ENCODE measurements at regions not wholly inside any gene's neighbourhood (a gene's known extent, or its start where the extent isn't known, plus 50 kb on each side); places are given as distances from the start of the nearest gene placed in this dataset.

- DNase-seq = no peak
Observed at GRCh38 chr7:155138204-155138603, 68.1 kb downstream of the HTR5A start.

GRCh38 chr7:155141562-155141961, 71.4 kb downstream of the HTR5A start:
- DNase-seq = no peak

- no peak for DNase-seq
Observed at GRCh38 chr7:155143381-155143780, 73.3 kb downstream of the HTR5A start.

- DNase-seq = no peak
Observed at GRCh38 chr7:155144371-155144770, 74.2 kb downstream of the HTR5A start.

GRCh38 chr7:155145477-155146255, 75.5 kb downstream of the HTR5A start:
- DNase-seq = no peak

- DNase-seq = no peak
Observed at GRCh38 chr7:155147172-155147571, 77.0 kb downstream of the HTR5A start.

GRCh38 chr7:155147624-155148023, 77.5 kb downstream of the HTR5A start:
- DNase-seq = no peak

- DNase-seq = no peak
Observed at GRCh38 chr7:155153676-155154075, 83.6 kb downstream of the HTR5A start.

- no peak for DNase-seq
Observed at GRCh38 chr7:155154586-155154985, 84.5 kb downstream of the HTR5A start.

- no peak for DNase-seq
Observed at GRCh38 chr7:155161690-155162089, 91.6 kb downstream of the HTR5A start.

GRCh38 chr7:155162422-155162821, 92.3 kb downstream of the HTR5A start:
- no peak for DNase-seq

- DNase-seq = no peak
Observed at GRCh38 chr7:155163696-155164095, 93.6 kb downstream of the HTR5A start.

- no peak for DNase-seq
Observed at GRCh38 chr7:155164316-155164715, 94.2 kb downstream of the HTR5A start.

- DNase-seq = no peak
Observed at GRCh38 chr7:155166108-155166507, 96.0 kb downstream of the HTR5A start.

- no peak for DNase-seq
Observed at GRCh38 chr7:155166673-155167370, 96.7 kb downstream of the HTR5A start.

GRCh38 chr7:155167706-155168365, 97.7 kb downstream of the HTR5A start:
- DNase-seq = no peak

GRCh38 chr7:155168597-155169480, 98.7 kb downstream of the HTR5A start:
- no peak for DNase-seq

GRCh38 chr7:155169498-155170065, 99.5 kb downstream of the HTR5A start:
- no peak for DNase-seq

- DNase-seq = no peak
Observed at GRCh38 chr7:155170331-155170730, 100.2 kb downstream of the HTR5A start.

GRCh38 chr7:155172141-155172540, 102.0 kb downstream of the HTR5A start:
- DNase-seq = no peak

- DNase-seq = no peak
Observed at GRCh38 chr7:155173905-155174304, 103.8 kb downstream of the HTR5A start.

GRCh38 chr7:155178096-155178495, 108.0 kb downstream of the HTR5A start:
- DNase-seq = no peak

GRCh38 chr7:155181768-155182167, 111.6 kb downstream of the HTR5A start:
- no peak for DNase-seq

Measured in stimulated activated CD4-positive, alpha-beta T cell treated with anti-CD3 and anti-CD28 coated beads, Interleukin-1b, Interleukin-23, amount 100 ng/mL, for 48 hours (primary cell).